Heart right ventricle (tissue), 16 donors: ENCODE measurements at regions not wholly inside any gene's neighbourhood (a gene's known extent, or its start where the extent isn't known, plus 50 kb on each side); places are given as distances from the start of the nearest gene placed in this dataset.

Source experiments
- ATAC-seq, 8 donors: fragments of 200-7000 bp; cut with Tn5 transposase; one replicate each; pipeline ENCODE4 v1.9.1; 2020; ENCODE audit warnings: mild to moderate bottlenecking in 8 of 8, moderate library complexity in 8 of 8, moderate number of reproducible peaks in 1 of 8
- DNase-seq, 2 donors: peaks; one replicate each; pipeline ENCODE4 v3.0.0-alpha.2; 2020
- H3K27ac ChIP-seq, 10 donors: fragments of 200-600 bp; sonication (generic) in 2 of 10; one replicate each; pipeline versions ENCODE4 v1.5.0 to v1.8.0; 2020 to 2022; ENCODE audit warnings: mild to moderate bottlenecking in 3 of 10
- H3K27me3 ChIP-seq, 7 donors: fragments of 200-600 bp; one replicate each; pipeline ENCODE4 v1.8.0; 2021 to 2022; ENCODE audit warnings: mild to moderate bottlenecking in 2 of 7
- H3K36me3 ChIP-seq, 9 donors: fragments of 200-600 bp; sonication (generic) in 1 of 9; one replicate each; pipeline versions ENCODE4 v1.5.0 to v1.8.0; 2020 to 2022; ENCODE audit warnings: mild to moderate bottlenecking in 2 of 9
- H3K4me1 ChIP-seq, 9 donors: fragments of 200-600 bp; sonication (generic) in 1 of 9; one replicate each; pipeline versions ENCODE4 v1.5.0 to v1.8.0; 2020 to 2022; ENCODE audit warnings: mild to moderate bottlenecking in 4 of 9
- H3K4me3 ChIP-seq, 10 donors: fragments of 200-600 bp; sonication (generic) in 2 of 10; one replicate each; pipeline versions ENCODE4 v1.5.0 to v1.8.0; 2020 to 2022; ENCODE audit warnings: mild to moderate bottlenecking in 7 of 10, moderate library complexity in 2 of 10
- H3K9me3 ChIP-seq, 11 donors: fragments of 200-600 bp in 10 of 11; sonication (generic) in 2 of 11; one replicate each; pipeline versions ENCODE4 v1.5.0 to v1.8.0; 2013 to 2022; ENCODE audit warnings: mild to moderate bottlenecking in 2 of 11, control low read depth in 1 of 11, moderate library complexity in 1 of 11
- WGBS, 2 donors: extraction: QIAGEN DNeasy Blood & Tissue Kit; methylation state at CpG; one replicate each; pipeline ENCODE4 v1.1.7; 2013; ENCODE audit warnings: inconsistent platforms in 1 of 2; 5-methylcytosine and 5-hydroxymethylcytosine counted together
- intact Hi-C, 10 donors: fragments of 100-400 bp; cut with DNase I; formaldehyde crosslinking; loops; one replicate each; pipeline versions ENCODE4 v1.11.1 to v1.14.2; 2022
- TF ChIP-seq, protein P1 (sequence below), 9 donors: fragments of 200-600 bp; sonication (generic) in 2 of 9; IDR thresholded peaks; one replicate each; pipeline versions ENCODE4 v1.5.0 to v1.8.0; 2021 to 2022; ENCODE audit warnings: antibody characterized with exemption in 9 of 9, mild to moderate bottlenecking in 5 of 9, moderate library complexity in 1 of 9
- donor health status: Arrhythmogenic right ventricular cardiomyopathy.
- donor health status: ischemic (EF 13 %, LVEDD 7.1; RV severe dilation, severe dysfunction).
- donor health status: healthy with polysubstance abuse.
- donor health status: DM: no; HTN: yes; CAD: no.
- donor health status: DM: no; HTN: no; CAD: no.
- donor health status: ischemic (EF 25% LVEDD 6.9; RV normal size, moderate dysfunction).
- donor health status: ischemic (EF 25% LVEDD 5.7; RV mildly dilated, moderate dysfunction).
- donor health status: healthy.
- donor health status: DM: yes; HTN: yes; CAD: no.
- donor health status: Ischemic cardiomyopathy.
- donor health status: ischemic (EF 35%, LVEDD 5.7; RV mildly dilated, moderate dysfunction).
- donor health status: nonischemic (EF 11% LVEDD 7.7; RV severe dilation, severe dysfunction).
- donor health status: DM: yes; HTN: yes; CAD: no.
- donor health status: PGD.
- donor health status: ischemic (EF 29% LVEDD 5.4; RV normal size, mild dysfunction).
- donor health status: nonischemic (EF 23%, LVEDD 6.1; RV moderate dilation, normal function).

DNA sequence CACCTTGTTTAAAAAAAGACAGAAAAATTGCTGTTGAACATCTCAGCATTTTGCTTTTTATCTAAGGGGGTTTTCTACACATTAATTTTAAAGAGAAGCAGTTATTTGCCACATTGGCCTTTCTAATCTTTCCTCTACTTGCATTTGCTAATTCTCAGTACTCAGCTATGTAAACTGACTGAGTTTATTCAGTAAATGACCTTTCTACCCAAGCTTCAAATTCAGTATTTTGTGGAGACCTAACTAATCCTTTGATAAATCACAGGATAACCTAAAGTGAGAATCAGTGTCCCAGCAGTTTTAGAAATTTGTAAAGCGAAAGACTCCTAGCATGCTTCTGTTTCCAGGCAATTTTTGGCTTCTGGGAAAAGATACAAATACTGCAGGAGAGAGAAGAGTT, 288.4 kb downstream of the ASXL3 start:
- intact Hi-C loops, result no loop called here
- no peak for ATAC-seq
- H3K27ac ChIP-seq, result no peak overlapping the region

DNA sequence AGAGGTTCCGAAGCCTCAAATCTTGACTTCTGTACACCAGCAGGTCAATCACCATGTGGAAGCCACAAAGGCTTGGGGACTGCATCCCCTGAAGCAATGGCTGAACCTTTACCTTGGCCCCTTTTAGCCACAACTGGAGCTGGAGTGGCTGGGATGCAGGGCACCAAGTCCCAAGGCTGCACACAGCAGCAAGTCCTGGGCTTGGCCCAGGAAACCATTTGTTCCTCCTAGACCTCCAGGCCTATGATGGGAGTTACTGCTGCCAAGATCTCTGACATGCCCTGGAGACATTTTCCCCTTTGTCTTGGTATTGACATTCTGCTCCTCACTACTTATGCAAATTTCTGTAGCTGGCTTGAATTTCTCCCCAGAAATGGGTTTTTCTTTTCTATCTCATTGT, 285.9 kb downstream of the ASXL3 start:
- Histone ChIP-seq H3K4me1 (no peaks in the 10 kb centered on the region), H3K27me3 (no peaks in the 10 kb centered on the region), H3K4me3 (no peak overlapping the region), H3K9me3 (peaks cover 0 to 38% (median 9%) of the 10 kb centered on the region in 11 donors), H3K27ac (no peak overlapping the region), H3K36me3 (no peaks in the 10 kb centered on the region)
- no peak for ATAC-seq
- TF ChIP-seq, protein P1, sequence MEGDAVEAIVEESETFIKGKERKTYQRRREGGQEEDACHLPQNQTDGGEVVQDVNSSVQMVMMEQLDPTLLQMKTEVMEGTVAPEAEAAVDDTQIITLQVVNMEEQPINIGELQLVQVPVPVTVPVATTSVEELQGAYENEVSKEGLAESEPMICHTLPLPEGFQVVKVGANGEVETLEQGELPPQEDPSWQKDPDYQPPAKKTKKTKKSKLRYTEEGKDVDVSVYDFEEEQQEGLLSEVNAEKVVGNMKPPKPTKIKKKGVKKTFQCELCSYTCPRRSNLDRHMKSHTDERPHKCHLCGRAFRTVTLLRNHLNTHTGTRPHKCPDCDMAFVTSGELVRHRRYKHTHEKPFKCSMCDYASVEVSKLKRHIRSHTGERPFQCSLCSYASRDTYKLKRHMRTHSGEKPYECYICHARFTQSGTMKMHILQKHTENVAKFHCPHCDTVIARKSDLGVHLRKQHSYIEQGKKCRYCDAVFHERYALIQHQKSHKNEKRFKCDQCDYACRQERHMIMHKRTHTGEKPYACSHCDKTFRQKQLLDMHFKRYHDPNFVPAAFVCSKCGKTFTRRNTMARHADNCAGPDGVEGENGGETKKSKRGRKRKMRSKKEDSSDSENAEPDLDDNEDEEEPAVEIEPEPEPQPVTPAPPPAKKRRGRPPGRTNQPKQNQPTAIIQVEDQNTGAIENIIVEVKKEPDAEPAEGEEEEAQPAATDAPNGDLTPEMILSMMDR (IDR thresholded peaks at IDR 0.05), result no peak
- intact Hi-C loops, result no loop called here
- WGBS, 2 donors, result 100% methylated on average over 1 of the region's 1 CpG
- DNase-seq, result no peak

More for the DNA sequence above, 288.4 kb downstream of the ASXL3 start:
- 75 to 78% methylated on average over 1 of the region's 1 CpG for WGBS, 2 donors
- H3K9me3 ChIP-seq, result peaks cover 0 to 28% (median 9%) of the 10 kb centered on the region in 11 donors
- H3K4me1 ChIP-seq, result no peaks in the 10 kb centered on the region
- TF ChIP-seq, protein P1 (IDR thresholded peaks at IDR 0.05), result no peak
- H3K27me3 ChIP-seq, result no peaks in the 10 kb centered on the region
- no peaks in the 10 kb centered on the region for H3K36me3 ChIP-seq
- no peak for DNase-seq
- no peak overlapping the region for H3K4me3 ChIP-seq

DNA sequence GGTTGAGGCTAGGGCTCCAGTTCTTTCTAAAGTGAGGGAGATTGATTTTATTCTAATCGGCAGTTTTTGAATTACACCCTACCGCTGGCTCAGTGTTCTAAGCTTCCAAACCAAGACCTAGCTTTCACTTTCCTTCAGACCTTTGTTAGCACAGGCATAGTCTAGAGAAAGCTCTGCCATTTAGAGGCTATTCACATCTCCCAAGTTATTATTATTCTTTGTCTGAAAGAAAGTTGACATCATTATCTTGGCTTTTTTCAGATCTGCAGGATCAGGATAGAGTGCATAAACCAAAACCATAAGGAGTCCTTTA, 276.8 kb downstream of the ASXL3 start:
- ATAC-seq (no peak), DNase-seq (no peak)
- H3K9me3 ChIP-seq, result peaks cover 0 to 4% (median 0%) of the 10 kb centered on the region in 11 donors
- H3K27me3 ChIP-seq, result no peaks in the 10 kb centered on the region
- H3K4me1 ChIP-seq, result no peaks in the 10 kb centered on the region
- 96 to 97% methylated on average over 2 of the region's 2 CpGs for WGBS, 2 donors
- no peaks in the 10 kb centered on the region for H3K36me3 ChIP-seq
- no peak overlapping the region for H3K4me3 ChIP-seq
- H3K27ac ChIP-seq, result no peak overlapping the region
- intact Hi-C loops, result no loop called here
- TF ChIP-seq, protein P1 (IDR thresholded peaks at IDR 0.05), result no peak

DNA sequence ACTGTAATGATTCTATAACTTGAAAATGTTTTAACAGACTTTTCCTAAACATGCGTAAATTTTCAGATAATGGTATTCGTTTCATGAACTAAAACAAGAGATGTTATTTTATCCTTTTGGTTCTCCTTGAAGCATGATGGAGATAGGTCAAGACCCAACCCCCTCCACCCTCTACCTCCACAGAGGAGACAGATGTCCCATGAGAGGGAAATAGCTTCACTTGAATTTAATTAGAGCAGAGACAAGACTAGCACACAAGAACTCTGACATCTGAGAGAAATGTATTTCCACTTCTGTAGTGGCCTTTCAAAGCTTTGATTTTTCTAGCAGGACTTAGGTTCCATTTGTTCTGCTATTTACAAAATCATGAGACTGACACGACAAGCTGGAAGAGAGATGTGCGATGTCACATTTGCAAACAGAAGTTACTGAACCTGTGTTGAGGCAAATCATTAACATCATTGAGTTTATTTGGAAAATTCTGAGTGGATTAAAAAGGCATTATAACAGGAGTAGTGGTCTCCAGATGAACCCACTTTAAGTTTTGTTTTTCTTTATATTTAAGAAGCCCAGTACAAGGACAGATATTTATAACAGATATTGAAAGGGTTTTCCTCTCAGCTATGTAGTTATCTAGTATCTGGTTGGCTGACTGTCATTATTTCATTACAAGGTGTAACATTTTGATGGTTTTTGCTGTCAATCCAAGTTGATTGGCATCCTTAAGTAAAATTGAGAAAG, 276.2 kb downstream of the ASXL3 start:
- 85 to 87% methylated on average over 4 of the region's 4 CpGs for WGBS, 2 donors
- H3K27me3 ChIP-seq, result no peaks in the 10 kb centered on the region
- no peaks in the 10 kb centered on the region for H3K36me3 ChIP-seq
- no peaks in the 10 kb centered on the region for H3K9me3 ChIP-seq
- no peaks in the 10 kb centered on the region for H3K4me1 ChIP-seq
- ATAC-seq, result no peak
- intact Hi-C loops, result no loop called here
- no peak overlapping the region for H3K27ac ChIP-seq
- DNase-seq, result no peak
- TF ChIP-seq, protein P1 (IDR thresholded peaks at IDR 0.05), result no peak
- H3K4me3 ChIP-seq, result no peak overlapping the region
